ENCODE measurements at regions not wholly inside any gene's neighbourhood (a gene's known extent, or its start where the extent isn't known, plus 50 kb on each side); places are given as distances from the start of the nearest gene placed in this dataset.

DNA sequence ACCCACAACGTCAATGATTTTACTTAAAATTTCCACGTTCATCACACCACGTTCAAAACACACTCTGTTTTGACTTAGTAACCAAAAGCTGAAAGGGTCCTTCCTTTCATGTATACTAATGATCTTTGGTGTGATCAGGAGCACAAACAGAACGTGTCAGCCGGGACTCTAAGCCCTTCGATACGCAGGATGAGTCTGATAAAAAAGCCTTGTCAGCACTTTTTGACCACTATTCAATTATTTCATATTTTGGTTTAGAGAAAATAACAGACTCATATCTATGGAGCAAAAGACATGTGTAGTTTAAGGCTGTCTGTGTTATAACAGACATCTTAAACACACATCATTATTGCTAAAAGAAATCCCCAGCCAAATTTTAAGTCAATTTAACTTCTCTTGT, 345.3 kb downstream of the ZNF516 start:
- Histone ChIP-seq H3K27me3 (no peaks in the 10 kb centered on the region), H3K4me3 (no peak overlapping the region), H3K27ac (replicated peaks in 1 of 4) (no peak overlapping the region), H3K4me1 (no peaks in the 10 kb centered on the region), H3K9me3 (no peaks in the 10 kb centered on the region), H3K36me3 (no peaks in the 10 kb centered on the region)
- DNase-seq (ENCODE audit: extremely low spot score) = no peak
- no peak for TF ChIP-seq POLR2A (IDR thresholded peaks at IDR 0.05; ENCODE audit: low read depth)
- TF ChIP-seq EP300 (IDR thresholded peaks at IDR 0.05) = no peak
- TF ChIP-seq, protein P1, sequence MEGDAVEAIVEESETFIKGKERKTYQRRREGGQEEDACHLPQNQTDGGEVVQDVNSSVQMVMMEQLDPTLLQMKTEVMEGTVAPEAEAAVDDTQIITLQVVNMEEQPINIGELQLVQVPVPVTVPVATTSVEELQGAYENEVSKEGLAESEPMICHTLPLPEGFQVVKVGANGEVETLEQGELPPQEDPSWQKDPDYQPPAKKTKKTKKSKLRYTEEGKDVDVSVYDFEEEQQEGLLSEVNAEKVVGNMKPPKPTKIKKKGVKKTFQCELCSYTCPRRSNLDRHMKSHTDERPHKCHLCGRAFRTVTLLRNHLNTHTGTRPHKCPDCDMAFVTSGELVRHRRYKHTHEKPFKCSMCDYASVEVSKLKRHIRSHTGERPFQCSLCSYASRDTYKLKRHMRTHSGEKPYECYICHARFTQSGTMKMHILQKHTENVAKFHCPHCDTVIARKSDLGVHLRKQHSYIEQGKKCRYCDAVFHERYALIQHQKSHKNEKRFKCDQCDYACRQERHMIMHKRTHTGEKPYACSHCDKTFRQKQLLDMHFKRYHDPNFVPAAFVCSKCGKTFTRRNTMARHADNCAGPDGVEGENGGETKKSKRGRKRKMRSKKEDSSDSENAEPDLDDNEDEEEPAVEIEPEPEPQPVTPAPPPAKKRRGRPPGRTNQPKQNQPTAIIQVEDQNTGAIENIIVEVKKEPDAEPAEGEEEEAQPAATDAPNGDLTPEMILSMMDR (IDR thresholded peaks at IDR 0.05) = no peak
- intact Hi-C loops (cut with DNase I) = no loop called here
- WGBS = 74% methylated on average over 7 of the region's 7 CpGs

DNA sequence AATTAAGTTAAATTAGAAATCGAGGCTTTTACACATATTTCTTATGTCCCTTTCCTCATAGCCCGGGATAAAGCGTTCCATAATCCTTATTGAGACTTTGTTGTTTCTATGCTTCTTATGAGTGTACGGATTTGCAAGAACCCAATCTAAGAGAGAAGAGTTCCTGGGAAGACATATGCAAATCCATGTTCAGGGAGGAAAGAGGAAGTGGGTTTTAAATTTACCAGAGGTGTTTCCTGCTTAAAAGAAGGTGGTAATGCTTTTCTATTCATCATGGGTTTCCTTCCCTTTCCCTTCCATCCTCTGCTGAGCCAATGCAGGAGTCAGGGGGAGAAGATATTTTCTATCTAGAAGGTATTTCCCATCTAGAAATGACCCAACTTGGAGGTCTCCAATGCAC, 345.8 kb downstream of the ZNF516 start:
- Histone ChIP-seq H3K27me3 (no peaks in the 10 kb centered on the region), H3K36me3 (no peaks in the 10 kb centered on the region), H3K4me1 (no peaks in the 10 kb centered on the region), H3K4me3 (no peak overlapping the region), H3K27ac (replicated peaks in 1 of 4) (no peak overlapping the region), H3K9me3 (no peaks in the 10 kb centered on the region)
- WGBS = 94% methylated on average over 4 of the region's 4 CpGs
- intact Hi-C loops (cut with DNase I) = no loop called here
- DNase-seq (ENCODE audit: extremely low spot score) = no peak
- no peak for TF ChIP-seq EP300 (IDR thresholded peaks at IDR 0.05)
- no peak for TF ChIP-seq POLR2AphosphoS5 (IDR thresholded peaks at IDR 0.05)
- no peak for TF ChIP-seq POLR2A (IDR thresholded peaks at IDR 0.05; ENCODE audit: low read depth)

DNA sequence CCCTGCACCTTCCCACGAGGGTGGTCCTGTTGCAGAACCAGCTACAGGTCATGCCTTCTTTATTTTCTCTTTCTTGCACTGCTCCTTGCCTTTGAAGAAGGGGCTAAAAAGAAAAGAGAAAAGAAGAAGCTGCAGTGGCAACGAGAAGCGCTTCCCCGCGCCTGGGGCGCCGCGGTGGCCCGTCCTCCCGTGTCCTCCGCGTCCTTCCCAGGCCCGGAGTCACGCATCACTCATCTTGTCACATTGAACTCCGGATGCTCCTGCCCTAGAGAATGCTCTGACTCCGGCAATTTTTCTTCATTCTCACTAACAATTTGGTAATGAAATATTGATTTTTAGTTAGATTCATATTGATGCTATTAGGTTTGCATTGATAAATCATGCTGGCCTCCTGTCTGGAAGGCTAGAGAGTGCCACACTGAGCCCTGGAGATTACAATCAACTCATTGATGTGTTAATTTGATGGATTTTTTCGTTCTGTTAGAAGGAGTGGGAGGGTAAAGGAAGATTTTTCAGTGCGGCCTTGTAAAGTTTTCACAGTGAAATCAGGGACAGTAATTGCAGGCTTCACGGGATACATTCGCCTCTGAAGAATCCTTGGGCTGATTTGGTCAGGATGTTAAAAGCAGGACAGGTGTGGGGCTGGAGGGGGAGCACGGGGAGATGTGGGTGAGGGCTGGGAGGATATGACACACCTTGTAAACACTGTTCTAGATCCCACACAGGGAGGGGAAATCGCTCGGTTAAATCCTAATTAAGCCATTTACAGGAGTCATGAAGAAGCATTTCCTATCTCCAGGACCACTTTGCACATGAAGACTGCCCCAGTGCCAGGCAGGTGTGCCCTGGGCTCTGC, 349.3 kb downstream of the ZNF516 start:
- WGBS = 75% methylated on average over 23 of the region's 23 CpGs
- intact Hi-C loops (cut with DNase I) = no loop called here
- no peak for DNase-seq (ENCODE audit: extremely low spot score)
- no peak for TF ChIP-seq POLR2AphosphoS5 (IDR thresholded peaks at IDR 0.05)
- no peak for TF ChIP-seq EP300 (IDR thresholded peaks at IDR 0.05)
- no peak for TF ChIP-seq POLR2A (IDR thresholded peaks at IDR 0.05; ENCODE audit: low read depth)
- Histone ChIP-seq H3K27ac (replicated peaks in 1 of 4) (no peak overlapping the region), H3K9me3 (no peaks in the 10 kb centered on the region), H3K27me3 (no peaks in the 10 kb centered on the region), H3K36me3 (no peaks in the 10 kb centered on the region), H3K4me3 (no peak overlapping the region), H3K4me1 (no peaks in the 10 kb centered on the region)

DNA sequence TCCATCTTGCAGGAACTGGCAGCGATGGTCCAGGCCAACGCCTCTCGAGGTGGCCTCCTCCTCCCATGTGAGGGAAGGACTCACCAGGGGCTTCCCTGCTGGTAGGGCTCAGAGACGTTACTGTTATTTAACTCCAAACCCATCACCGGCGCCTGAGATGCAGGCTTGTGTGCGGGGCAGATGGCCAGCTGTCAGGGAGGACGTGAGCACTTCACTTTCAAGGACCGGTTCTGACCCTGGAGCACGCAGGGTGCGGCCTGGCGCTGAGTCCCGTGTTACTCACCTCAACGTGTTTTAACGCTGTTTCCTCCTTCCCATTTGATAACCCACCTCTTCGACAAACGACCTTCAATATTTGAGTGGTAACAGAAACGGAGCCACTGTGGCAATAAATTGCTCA, 350.2 kb downstream of the ZNF516 start:
- no peak overlapping the region for H3K4me3 ChIP-seq
- DNase-seq (ENCODE audit: extremely low spot score) = no peak
- H3K36me3 ChIP-seq = no peaks in the 10 kb centered on the region
- TF ChIP-seq, protein P1 (IDR thresholded peaks at IDR 0.05) = no peak
- TF ChIP-seq EP300 (IDR thresholded peaks at IDR 0.05) = no peak
- no peak for TF ChIP-seq POLR2A (IDR thresholded peaks at IDR 0.05; ENCODE audit: low read depth)
- no peak for TF ChIP-seq POLR2AphosphoS5 (IDR thresholded peaks at IDR 0.05)
- no peaks in the 10 kb centered on the region for H3K4me1 ChIP-seq
- intact Hi-C loops (cut with DNase I) = no loop called here
- no peaks in the 10 kb centered on the region for H3K27me3 ChIP-seq
- H3K9me3 ChIP-seq = no peaks in the 10 kb centered on the region
- WGBS = 86% methylated on average over 18 of the region's 18 CpGs
- no peak overlapping the region for H3K27ac ChIP-seq (replicated peaks in 1 of 4)

DNA sequence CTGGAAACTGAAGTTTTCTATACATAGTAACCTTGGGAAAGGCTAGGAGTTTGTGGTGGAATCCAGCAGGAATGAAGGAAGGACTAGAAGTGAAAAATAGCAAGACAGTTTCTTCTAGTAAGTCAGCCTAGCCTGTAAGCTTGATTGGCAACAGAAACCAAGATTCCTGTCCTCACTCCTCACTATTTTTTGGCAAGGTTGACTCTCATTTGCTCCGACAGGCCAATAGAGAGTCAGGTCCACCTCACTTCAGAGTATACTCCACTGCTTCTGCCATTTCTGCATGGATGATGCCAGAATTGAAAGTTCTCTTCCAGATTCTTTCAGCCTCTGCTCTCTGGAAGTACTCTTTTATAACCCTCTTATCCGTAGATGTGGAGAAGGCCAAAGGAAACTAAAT, 352.4 kb downstream of the ZNF516 start:
- intact Hi-C loops (cut with DNase I) = no loop called here
- Histone ChIP-seq H3K27ac (replicated peaks in 1 of 4) (no peak overlapping the region), H3K4me3 (no peak overlapping the region), H3K36me3 (no peaks in the 10 kb centered on the region), H3K27me3 (no peaks in the 10 kb centered on the region), H3K4me1 (no peaks in the 10 kb centered on the region), H3K9me3 (no peaks in the 10 kb centered on the region)
- TF ChIP-seq EP300 (IDR thresholded peaks at IDR 0.05) = no peak
- no peak for TF ChIP-seq POLR2A (IDR thresholded peaks at IDR 0.05; ENCODE audit: low read depth)
- no peak for TF ChIP-seq POLR2AphosphoS5 (IDR thresholded peaks at IDR 0.05)
- TF ChIP-seq, protein P1 (IDR thresholded peaks at IDR 0.05) = no peak
- 68% methylated on average over 2 of the region's 2 CpGs for WGBS
- no peak for DNase-seq (ENCODE audit: extremely low spot score)
